ENCODE measurements at regions not wholly inside any gene's neighbourhood (a gene's known extent, or its start where the extent isn't known, plus 50 kb on each side); places are given as distances from the start of the nearest gene placed in this dataset.
"Not testable (repeated sequence)": the region's sequence is repeated elsewhere in the genome, so short reads cannot be mapped to it uniquely, and the experiment has no call there.

DNA sequence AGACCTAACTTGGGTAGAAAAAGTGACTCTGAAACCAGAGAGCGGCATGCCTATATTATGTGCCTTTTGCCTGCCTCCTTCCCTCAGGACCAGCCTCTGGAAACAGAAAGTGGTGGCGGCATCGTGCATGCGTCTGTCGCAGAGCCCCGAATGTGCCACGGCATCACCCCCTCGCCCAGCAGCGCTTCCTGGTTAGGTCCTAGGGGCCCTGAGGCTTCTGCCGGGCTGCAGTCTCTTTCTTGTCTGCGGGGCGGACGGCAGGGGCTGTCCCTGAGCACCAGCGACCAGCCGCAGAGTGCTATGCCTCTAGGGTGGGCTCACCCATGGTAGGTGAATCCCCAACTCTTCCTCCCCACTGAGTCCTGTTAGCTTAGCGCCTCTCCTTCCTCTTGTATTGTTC, 68.7 kb downstream of the VSIG4 start:
- DNase-seq = no peak

DNA sequence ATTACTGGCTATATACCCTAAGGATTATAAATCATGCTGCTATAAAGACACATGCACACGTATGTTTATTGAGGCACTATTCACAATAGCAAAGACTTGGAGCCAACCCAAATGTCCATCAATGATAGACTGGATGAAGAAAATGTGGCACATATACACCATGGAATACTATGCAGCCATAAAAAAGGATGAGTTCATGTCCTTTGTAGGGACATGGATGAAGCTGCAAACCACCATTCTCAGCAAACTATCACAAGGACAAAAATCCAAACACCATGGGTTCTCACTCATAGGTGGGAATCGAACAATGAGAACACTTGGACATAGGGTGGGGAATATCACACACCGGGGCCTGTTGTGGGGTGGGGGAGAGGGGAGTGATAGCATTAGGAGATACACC, 72.7 kb downstream of the VSIG4 start:
- not testable (repeated sequence) for DNase-seq

DNA sequence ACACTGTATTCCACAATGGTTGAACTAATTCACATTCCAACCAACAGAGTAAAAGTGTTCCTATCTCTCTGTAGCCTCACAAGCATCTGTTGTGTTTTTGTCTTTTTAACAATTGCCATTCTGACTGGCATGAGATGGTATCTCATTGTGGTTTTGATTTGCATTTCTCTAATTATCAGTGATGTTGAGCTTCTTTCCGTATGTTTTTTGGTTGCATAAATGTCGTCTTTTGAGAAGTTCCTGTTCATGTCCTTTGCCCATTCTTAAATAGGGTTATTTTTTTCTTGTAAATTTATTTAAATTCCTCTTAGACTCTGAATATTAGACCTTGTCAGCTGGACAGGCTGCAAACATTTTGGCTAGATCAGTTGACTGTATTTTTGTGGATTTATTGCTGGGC, 78.2 kb downstream of the VSIG4 start:
- DNase-seq = no peak

DNA sequence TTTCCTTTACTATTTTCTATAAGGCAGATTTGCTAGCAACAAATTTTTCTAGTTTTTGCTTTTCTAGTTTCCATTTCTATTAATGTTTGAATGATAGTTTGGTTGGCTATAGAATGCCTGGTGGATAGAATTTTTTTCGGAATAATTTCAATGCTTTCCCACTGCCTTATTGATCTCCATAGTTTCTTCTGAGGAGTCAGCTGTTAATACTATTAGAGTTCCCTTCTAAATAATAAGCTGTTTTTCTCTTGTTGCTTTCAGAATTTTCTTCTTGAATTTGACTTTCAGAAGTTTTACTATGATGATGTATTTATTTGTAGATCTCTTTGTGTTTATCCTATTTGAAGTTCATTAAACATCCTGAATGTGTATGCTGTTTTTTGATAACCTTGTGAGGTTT, 91.8 kb downstream of the VSIG4 start:
- no peak for DNase-seq

DNA sequence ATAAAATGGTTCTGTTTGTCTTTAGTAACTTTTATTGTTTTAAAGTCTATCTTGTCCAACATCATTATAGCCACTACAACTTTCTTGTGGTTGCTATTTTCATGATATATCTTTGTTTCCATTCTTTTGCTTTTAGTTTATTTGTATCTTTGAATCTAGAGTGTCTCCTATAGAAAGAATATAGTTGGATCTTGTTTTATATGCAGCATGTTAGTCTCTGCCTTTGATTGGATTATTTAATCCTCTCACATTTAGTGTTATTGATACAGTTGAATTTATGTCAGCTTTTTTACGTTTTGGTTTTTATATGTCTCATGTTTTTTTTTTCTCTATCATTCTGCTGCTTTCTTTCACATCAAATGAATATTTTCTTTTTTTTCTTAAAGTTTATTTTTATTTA, 98.1 kb downstream of the VSIG4 start:
- no peak for DNase-seq

DNA sequence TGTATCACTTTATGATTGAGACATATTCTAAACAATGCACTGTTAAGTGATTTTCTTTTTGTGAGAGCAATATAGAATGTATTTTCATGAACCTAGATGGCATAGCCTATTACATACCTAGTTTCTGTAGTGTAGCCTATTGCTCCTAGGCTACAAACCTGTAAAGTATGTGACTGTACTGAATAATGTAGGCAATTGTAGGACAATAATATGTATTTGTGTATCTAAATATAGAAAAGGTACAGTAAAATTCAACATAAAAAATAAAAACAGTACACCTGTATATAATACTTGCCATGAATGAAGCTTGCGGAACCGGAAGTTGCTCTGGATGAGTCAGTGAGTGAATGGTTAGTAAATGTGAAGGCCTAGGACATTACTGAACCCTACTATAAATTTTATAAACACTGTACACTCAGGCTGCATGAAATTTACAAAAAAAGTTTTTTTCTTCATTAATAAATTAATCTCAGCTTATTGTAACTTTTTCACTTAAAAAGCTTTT, 106.7 kb downstream of the VSIG4 start:
- no peak for DNase-seq

DNA sequence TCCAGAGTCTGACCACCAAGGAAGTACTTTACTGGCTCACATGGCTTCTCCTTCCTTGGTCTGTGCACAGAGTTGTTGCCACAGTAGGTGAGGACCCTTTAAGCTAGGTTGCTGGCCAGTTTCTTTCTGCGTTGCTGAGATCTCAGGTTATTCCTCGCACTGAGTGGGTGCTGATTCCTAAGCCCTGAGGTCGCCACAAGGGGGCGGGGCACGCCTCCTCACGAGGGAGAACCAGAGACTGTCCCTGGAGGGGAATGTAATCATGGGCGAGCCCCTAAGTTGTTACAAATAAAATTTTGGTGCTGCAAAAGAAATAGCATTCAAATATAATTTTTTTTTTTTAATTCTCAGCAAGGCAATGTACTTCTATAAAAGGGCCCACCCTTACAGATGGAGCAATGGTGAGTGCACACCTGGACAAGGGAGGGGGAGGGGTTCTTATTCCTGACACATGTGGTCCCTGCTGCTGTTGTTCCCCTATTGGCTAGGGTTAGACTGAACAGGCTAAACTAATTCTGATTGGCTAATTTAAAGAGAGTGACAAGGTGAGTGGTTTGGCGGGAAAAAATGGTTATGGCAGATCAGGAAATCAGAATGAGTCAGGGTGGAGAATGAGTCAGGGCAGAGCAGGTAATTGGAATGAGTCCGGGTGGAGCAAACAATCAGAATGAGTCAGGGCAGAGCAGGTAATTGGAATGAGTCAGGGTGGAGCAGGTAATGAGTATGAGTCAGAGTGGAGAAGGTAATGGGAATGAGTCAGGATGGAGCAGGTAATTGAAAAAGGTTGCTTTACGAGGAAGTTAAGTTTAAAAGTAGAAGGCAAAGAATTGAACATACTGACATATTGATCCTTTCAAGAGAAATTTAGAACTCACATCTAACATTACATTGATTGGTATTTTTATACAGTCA, 107.5 kb downstream of the VSIG4 start:
- no peak for DNase-seq

DNA sequence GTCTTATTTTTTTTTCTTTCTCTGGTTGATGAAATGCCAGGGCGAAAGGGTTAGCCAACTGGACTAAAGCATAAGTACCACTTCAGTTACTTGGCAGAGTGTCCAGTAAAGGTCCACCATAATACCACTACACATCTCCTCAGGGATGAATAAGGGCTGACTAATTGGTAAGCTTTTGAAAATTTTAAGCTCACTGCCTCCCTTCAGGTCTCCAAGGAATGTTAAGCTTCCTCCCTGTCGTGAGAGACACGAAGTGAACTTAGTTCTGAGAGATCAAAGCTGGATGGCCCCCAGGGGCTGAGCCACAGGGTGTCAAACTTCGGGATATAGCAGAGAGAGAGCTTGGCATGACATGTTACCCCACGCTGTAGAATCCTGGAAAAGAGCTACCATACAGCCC, 111.4 kb downstream of the VSIG4 start:
- no peak for DNase-seq

DNA sequence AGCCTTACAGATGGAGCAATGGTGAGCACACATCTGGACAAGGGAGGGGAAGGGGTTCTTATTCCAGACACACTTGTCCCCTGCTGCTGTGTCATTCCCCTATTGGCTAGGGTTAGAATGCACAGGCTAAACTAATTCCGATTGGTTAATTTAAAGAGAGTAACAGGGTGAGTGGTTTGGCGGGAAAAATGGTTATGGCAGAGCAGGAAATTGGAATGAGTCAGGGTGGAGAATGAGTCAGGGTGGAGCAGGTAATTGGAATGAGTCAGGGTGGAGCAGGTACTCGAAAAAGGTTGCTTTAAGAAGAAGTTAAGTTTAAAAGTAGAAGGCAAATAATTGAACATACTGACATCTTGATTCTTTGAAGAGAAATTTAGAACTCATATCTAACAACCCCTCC, 112.5 kb downstream of the VSIG4 start:
- DNase-seq = not testable (repeated sequence)

DNA sequence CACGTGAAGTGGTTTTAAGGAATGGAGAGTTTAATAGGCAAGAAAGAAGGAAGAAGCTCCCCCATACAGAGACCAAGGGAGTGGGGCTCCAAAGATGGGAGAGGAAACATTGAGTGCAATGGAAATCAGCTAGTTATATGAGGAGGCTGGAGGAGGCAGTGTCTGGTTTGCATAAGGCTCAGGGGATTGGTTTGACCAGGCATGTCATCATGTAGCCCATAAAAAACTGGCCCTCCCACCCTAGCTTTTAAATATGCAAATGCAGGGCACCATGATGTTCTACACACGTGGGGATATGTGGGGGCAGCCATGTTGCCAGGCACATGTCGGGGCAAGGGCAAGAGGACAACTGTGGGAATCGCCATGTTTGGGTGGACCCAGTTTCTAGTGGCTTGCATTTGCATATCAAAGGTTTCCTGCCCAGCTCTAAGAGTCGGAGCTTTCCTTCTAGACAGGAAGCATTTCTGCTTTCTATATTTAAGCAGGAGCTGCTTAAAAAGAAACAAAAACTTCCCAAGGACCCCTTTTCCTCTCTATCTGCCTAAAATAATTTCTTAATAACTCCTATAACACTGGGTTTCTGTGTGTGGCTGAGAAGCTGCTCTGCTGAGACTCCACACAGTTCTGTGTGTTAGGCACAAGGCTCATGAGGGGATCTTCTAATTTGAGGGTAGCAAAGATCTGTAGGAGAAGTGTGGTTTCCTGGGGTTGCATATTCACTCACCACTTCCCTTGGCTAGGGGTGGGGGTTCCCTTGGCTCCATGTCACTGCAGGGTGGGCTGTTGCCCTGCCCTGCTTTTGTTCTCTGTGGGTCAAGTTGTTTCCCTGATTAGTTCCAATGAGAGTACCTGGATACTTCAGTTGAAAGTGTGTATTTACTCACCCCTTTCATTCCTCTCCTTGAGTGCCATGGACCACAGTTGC, 113.5 kb downstream of the VSIG4 start:
- no peak for DNase-seq

DNA sequence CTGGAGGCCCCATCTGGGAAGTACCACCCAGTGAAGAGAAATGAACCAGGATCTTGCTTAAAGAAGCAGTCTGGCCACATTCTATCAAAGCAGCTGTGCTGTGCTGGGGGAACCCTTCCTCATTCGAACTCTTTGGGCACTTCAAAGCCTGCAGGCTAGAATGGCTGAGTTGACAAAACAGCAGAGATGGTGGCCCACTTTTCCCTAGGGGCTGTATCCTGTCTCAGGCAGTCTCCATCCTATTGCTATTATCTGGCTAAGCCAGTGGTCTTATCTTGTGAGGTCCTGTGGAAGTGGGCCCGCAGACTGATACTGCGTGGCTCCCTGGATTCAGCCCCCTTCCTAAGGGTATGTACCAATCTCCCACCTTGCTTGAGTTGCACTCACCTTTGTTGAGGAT, 114.3 kb downstream of the VSIG4 start:
- no peak for DNase-seq

DNA sequence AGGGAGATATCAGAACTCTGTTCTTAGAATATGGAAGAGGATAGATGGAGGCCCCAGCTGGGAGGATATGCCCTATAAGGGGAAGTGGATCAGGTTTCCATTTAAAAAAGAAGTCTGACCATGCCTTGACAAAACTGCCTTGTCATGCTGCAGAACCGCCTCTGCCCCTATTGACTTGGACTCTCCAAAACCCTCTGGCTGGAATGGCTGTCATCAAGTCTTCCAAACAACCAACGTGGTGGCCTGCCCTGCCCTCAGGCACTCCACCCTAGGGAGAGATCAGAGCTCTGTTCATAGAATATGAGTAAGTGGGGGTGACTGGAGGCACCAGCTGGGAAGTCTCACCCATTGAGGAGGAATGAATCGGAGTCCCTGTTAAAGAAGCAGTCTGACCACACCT, 114.9 kb downstream of the VSIG4 start:
- no peak for DNase-seq

DNA sequence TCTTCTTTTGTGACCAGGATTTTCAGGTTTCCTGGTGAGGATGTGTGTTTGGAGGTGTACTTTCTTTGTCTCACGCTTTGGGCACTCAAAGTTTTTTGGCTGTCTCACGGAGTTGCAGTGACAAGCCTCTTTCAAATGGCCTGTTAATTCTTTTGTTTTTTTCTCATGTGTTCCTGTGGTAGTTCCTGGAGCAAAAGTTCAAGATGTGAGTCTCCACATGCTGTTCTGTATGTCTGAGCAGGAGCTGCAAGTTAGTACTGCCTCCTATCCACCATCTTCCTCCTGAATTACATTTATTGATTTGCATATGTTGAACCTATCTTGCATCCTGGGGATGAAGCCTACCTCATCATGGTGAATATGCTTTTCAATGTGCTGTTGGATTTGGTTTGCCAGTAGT, 118.5 kb downstream of the VSIG4 start:
- DNase-seq = no peak

DNA sequence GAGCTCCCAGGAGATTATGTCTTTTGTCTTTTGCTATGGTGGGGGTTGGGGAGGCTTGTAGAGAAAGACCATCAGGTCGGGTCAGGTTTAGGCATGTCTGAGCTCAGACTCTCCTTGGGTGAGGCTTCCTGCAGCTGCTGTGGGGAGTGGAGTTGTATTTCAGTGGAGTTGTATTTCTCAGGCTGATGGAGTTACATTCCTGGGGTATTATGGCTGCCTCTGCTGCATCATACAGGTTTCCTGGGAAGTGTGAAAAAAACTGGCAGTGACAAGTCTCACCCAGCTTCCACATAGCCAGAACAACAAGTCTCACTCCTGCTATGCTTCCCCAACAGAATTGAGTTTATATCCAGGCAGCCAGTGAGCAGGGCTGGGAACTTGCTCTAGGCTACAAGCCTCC, 119.3 kb downstream of the VSIG4 start:
- no peak for DNase-seq

DNA sequence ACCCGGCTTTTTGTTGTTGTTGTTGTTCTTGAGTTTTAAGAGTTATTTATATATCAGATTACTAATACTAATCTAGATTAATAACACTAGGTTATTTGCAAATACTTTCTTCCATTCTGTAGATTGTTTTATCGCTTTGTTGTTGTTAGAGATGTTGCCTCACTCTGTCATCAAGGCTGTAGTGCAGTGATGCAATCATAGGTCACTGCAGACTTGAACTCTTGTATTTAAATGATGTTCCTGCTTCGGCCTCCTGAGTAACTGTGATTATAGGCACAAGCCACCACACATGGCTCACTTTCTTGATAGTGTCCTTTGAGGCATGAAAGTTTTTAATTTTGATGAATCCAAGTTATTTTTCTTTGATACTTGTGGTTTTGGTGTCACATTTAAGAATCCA, 129.0 kb downstream of the VSIG4 start:
- DNase-seq = no peak

DNA sequence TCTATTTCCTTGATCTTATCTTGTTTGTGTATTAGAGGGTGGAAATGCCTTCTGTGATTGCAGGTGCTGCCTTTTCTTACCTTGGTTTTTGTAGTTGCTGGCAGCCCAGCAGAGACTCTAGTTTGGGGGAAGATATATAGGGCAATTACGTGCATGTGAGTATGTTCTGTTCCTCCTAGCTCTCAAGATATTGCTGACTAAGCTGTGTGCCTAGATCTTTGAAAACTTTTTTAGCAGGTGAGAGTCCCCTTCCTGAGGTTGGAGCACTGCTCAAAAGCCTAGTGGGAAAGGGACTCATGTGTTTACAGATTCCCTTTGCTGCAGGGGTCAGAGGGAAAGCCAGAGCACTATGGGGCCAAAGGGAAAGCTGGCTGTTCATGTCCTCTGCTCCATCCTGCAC, 136.1 kb downstream of the VSIG4 start:
- DNase-seq = no peak

DNA sequence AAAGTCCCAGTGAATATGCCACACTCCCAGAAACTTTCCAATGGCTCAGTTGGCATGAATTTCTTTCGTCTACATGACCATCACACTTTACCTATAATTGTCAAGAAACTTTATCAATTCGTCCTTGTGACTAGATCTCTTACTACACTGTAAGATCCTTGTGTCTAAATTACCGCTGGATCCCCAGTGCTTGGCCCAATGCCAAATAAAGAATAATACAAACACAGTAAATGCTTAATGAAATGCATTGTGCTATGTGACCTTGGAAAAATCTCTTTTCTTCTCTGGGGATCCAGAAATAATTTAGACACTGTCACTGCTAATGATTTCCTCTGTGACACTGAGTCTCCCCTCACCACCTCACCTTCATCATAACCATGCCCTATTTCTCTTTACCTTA, 137.9 kb downstream of the VSIG4 start:
- DNase-seq = no peak

DNA sequence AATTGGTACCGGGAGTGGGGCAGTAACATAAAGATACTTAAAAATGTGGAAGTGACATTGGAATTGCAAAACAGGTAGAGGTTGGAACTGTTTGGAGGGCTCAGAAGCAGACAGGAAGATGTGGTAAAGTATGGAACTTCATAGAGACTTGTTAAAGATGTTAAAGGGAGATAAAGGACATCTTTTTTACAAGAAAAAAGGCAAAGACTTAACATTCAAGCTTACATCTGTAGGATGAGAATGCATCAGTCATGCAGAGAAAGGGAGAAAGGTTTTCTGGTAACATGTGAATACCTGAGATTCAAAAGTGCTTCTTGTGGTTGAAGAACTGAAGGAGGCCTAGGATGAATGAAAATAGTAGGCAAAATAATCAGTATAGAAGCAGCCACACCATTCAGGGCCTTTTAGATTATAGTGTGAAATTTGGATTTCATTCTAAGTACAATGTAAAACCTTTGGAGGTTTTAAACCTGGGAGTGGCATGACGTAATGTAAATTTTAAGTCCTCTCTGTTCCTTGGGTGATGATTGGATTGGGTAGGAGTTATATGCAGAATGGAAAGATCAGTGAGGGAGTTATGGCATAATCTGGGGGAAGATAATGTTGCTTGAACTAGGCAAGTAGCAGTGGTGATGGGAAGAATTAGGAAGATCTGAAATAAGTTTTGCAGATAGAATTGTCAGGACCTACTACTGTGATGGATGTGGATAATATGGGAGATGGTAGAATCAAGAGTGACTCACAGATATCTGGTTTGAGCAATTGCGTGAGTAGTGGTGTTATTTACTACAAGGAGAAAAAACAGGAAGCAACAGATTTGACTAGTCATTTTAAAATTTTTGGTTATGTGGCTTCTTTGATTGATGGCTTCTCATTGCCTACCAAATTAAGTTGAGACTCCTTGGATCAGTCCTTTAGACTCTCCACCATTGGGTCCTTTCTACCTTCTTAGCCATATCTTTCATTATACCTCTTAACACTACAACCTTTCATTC, 138.7 kb downstream of the VSIG4 start:
- no peak for DNase-seq

DNA sequence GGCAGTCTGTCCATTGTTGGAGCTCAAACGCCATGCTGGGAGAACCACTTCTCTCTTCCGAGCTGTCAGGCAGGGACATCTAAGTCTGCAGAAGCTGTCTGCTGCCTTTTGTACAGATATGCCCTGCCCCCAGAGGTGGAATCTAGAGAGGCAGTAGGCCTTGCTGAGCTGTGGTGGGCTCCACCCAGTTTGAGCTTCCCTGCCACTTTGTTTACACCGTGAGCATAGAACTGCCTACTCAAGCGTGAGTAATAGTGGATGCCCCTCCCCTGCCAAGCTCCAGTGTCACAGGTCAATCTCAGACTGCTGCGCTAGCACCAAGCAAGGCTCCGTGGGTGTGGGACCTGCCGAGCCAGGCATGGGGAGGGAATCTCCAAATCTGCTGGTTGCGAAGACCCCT, 145.7 kb downstream of the VSIG4 start:
- DNase-seq = no peak

DNA sequence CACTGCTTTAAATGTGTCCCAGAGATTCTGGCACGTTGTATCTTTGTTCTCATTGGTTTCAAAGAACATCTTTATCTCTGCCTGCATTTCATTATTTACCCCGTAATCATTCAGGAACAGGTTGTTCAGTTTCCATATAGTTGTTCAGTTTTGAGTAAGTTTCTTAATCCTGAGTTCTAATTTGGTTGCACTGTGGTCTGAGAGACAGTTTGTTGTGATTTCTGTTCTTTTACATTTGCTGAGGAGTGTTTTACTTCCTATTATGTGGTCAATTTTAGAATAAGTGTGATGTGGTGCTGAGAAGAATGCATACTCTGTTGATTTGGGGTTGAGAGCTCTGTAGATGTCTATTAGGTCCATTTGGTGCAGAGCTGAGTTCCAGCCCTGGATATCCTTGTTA, 148.1 kb downstream of the VSIG4 start:
- not testable (repeated sequence) for DNase-seq

DNA sequence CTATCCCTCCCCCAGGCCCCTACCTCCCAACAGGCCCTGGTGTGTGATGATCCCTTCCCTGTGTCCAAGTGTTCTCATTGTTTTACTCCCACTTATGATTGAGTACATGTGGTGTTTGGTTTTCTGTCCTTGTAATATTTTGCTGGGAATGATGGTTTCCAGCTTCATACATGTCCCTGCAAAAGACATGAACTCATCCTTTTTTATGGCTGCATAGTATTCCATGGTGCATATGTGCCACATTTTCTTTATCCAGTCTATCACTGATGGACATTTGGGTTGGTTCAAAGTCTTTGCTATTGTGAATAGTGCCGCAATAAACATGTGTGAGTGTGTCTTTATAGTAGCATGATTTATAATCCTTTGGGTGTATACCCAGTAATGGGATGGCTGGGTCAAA, 151.7 kb downstream of the VSIG4 start:
- not testable (repeated sequence) for DNase-seq

Data from anterior cingulate cortex (tissue), 58 donors.